ENCODE measurements at regions not wholly inside any gene's neighbourhood (a gene's known extent, or its start where the extent isn't known, plus 50 kb on each side); places are given as distances from the start of the nearest gene placed in this dataset.

- H3K27ac ChIP-seq (ENCODE audit: low read depth, low read length): no peak overlapping the region
- H3F3A ChIP-seq (ENCODE audit: insufficient read depth): no peaks in the 10 kb centered on the region
- H3K4me3 ChIP-seq (ENCODE audit: insufficient read depth, low read length, poor library complexity, severe bottlenecking): no peak overlapping the region
- H3K79me2 ChIP-seq (ENCODE audit: insufficient read depth, low read length): no peaks in the 10 kb centered on the region
- H3K9ac ChIP-seq (ENCODE audit: low read length): no peak overlapping the region
- H3K9me3 ChIP-seq (ENCODE audit: insufficient read depth, low read length): peaks cover 2% of the 10 kb centered on the region; the same call in 1 of the 2 replicates
- no peaks in the 10 kb centered on the region for H4K20me1 ChIP-seq (ENCODE audit: low read depth, low read length)
- no peaks in the 10 kb centered on the region for H3K27me3 ChIP-seq (ENCODE audit: low read length)
- TF ChIP-seq EZH2phosphoT487 (conservative IDR thresholded peaks at IDR 0.05; ENCODE audit: low read length) (no peak), CTCF (IDR thresholded peaks at IDR 0.05; ENCODE audit: insufficient read depth, low read length, poor library complexity, severe bottlenecking) (no peak)
- no peak overlapping the region for H2AFZ ChIP-seq (ENCODE audit: low read depth, low read length, severe bottlenecking)
- no peaks in the 10 kb centered on the region for H3K9me2 ChIP-seq (replicated peaks; ENCODE audit: insufficient read depth, low read length)
- no peaks in the 10 kb centered on the region for H3K36me3 ChIP-seq (ENCODE audit: low read length)
- no peak overlapping the region for H3K4me2 ChIP-seq (ENCODE audit: low read depth, low read length, poor library complexity, severe bottlenecking)
Observed at GRCh38 chr13:20291675-20292074, 59.6 kb upstream of the GJB6 start.

GRCh38 chr13:20291037-20291436, 58.9 kb upstream of the GJB6 start:
- no peak overlapping the region for H2AFZ ChIP-seq (ENCODE audit: low read depth, low read length, severe bottlenecking)
- H3K4me3 ChIP-seq (ENCODE audit: insufficient read depth, low read length, poor library complexity, severe bottlenecking): no peak overlapping the region
- no peaks in the 10 kb centered on the region for H3K79me2 ChIP-seq (ENCODE audit: insufficient read depth, low read length)
- H3K9me3 ChIP-seq (ENCODE audit: insufficient read depth, low read length): peaks cover 8% of the 10 kb centered on the region; the same call in 1 of the 2 replicates
- no peaks in the 10 kb centered on the region for H4K20me1 ChIP-seq (ENCODE audit: low read depth, low read length)
- TF ChIP-seq EZH2phosphoT487 (conservative IDR thresholded peaks at IDR 0.05; ENCODE audit: low read length) (no peak), CTCF (IDR thresholded peaks at IDR 0.05; ENCODE audit: insufficient read depth, low read length, poor library complexity, severe bottlenecking) (no peak)
- no peak overlapping the region for H3K27ac ChIP-seq (ENCODE audit: low read depth, low read length)
- no peaks in the 10 kb centered on the region for H3K9me2 ChIP-seq (replicated peaks; ENCODE audit: insufficient read depth, low read length)
- H3K27me3 ChIP-seq (ENCODE audit: low read length): no peaks in the 10 kb centered on the region
- no peaks in the 10 kb centered on the region for H3F3A ChIP-seq (ENCODE audit: insufficient read depth)
- no peak overlapping the region for H3K9ac ChIP-seq (ENCODE audit: low read length)
- no peak overlapping the region for H3K4me2 ChIP-seq (ENCODE audit: low read depth, low read length, poor library complexity, severe bottlenecking)
- no peaks in the 10 kb centered on the region for H3K36me3 ChIP-seq (ENCODE audit: low read length)

GRCh38 chr13:20288561-20288960, 56.4 kb upstream of the GJB6 start:
- Histone ChIP-seq H3K9me2 (replicated peaks; ENCODE audit: insufficient read depth, low read length) (no peaks in the 10 kb centered on the region), H4K20me1 (ENCODE audit: low read depth, low read length) (no peaks in the 10 kb centered on the region), H3K79me2 (ENCODE audit: insufficient read depth, low read length) (no peaks in the 10 kb centered on the region), H3K4me2 (ENCODE audit: low read depth, low read length, poor library complexity, severe bottlenecking) (no peak overlapping the region), H3K9me3 (ENCODE audit: insufficient read depth, low read length) (peaks cover 31% of the 10 kb centered on the region; the same call in 1 of the 2 replicates), H3F3A (ENCODE audit: insufficient read depth) (no peaks in the 10 kb centered on the region), H3K36me3 (ENCODE audit: low read length) (no peaks in the 10 kb centered on the region), H2AFZ (ENCODE audit: low read depth, low read length, severe bottlenecking) (no peak overlapping the region), H3K4me3 (ENCODE audit: insufficient read depth, low read length, poor library complexity, severe bottlenecking) (no peak overlapping the region), H3K27ac (ENCODE audit: low read depth, low read length) (no peak overlapping the region), H3K27me3 (ENCODE audit: low read length) (no peaks in the 10 kb centered on the region), H3K9ac (ENCODE audit: low read length) (no peak overlapping the region)
- TF ChIP-seq CTCF (IDR thresholded peaks at IDR 0.05; ENCODE audit: insufficient read depth, low read length, poor library complexity, severe bottlenecking) (no peak), EZH2phosphoT487 (conservative IDR thresholded peaks at IDR 0.05; ENCODE audit: low read length) (no peak)
